ENCODE measurements at regions not wholly inside any gene's neighbourhood (a gene's known extent, or its start where the extent isn't known, plus 50 kb on each side); places are given as distances from the start of the nearest gene placed in this dataset.

DNA sequence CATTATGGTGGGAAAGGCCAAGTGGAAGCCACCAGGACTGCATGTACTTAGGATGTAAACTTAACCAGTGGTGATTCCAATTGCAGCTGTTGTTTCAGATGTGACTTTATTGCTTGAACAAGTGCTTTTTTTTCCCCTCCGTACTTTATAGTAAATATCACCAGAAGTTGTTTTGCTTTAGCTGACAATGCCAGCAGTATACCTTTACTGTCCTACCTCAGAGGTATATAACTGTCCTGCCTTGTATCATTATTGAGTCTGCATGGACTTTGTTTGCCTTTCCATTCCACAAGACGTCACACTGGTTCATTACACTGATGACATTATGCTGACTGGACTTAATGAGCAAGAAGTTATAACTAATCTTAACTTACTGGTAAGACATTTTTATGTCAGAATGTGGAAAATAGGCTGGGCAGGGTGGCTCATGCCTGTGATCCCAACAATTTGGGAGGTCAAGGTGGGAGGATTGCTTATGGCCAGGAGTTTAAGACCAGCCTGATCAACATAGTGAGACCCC is 77.1 kb upstream of the RAB18 start (continued):
- TF ChIP-seq, protein P1, sequence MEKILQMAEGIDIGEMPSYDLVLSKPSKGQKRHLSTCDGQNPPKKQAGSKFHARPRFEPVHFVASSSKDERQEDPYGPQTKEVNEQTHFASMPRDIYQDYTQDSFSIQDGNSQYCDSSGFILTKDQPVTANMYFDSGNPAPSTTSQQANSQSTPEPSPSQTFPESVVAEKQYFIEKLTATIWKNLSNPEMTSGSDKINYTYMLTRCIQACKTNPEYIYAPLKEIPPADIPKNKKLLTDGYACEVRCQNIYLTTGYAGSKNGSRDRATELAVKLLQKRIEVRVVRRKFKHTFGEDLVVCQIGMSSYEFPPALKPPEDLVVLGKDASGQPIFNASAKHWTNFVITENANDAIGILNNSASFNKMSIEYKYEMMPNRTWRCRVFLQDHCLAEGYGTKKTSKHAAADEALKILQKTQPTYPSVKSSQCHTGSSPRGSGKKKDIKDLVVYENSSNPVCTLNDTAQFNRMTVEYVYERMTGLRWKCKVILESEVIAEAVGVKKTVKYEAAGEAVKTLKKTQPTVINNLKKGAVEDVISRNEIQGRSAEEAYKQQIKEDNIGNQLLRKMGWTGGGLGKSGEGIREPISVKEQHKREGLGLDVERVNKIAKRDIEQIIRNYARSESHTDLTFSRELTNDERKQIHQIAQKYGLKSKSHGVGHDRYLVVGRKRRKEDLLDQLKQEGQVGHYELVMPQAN (conservative IDR thresholded peaks at IDR 0.05), result no peak
- TF ChIP-seq SMAD5 (IDR thresholded peaks at IDR 0.05; ENCODE audit: low read depth), result no peak
- TF ChIP-seq FOXM1 (IDR thresholded peaks at IDR 0.05; ENCODE audit: low read depth, low read length), result no peak
- no peak for TF ChIP-seq IKZF1 (conservative IDR thresholded peaks at IDR 0.05)

DNA sequence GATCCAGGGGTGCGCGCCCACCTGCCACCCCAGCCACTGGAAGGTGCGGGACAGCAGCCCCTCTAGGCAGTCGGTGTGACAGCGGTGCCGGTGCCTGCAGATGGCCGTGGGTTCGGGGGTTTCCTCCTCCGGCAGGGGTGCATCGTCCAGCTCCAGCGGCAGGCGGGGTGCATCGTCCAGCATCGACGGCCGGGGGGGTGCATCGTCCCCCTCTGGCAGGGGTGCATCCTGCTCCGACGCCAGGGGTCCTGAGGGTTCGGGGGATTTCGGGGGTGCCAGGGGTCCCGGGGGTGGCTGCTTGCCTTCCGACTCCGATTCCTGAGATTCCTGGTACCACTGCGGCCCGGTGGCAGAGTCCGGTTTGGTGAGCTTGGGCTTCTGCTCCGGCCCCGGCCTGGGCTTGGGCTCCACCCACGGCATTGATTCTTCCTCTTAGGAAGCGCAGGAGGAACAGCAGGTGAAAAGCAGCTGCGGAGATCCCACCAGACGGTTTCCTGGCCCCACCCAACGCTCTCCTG is 90.2 kb upstream of the RAB18 start:
- no peaks in the 10 kb centered on the region for H3K4me1 ChIP-seq (ENCODE audit: control insufficient read depth, insufficient read depth, low read length)
- H3K27me3 ChIP-seq (replicated peaks in 1 of 2; ENCODE audit: control insufficient read depth in 2 of 2, insufficient read depth in 2 of 2, low read length in 1 of 2), result no peaks in the 10 kb centered on the region
- no peaks in the 10 kb centered on the region for H3K36me3 ChIP-seq (ENCODE audit: control insufficient read depth in 2 of 2, insufficient read depth in 2 of 2, low read length in 1 of 2)
- H3K4me3 ChIP-seq, result no peak overlapping the region
- no peaks in the 10 kb centered on the region for H3K79me2 ChIP-seq (ENCODE audit: control insufficient read depth, insufficient read depth, low read length)
- no peak overlapping the region for H2AFZ ChIP-seq (ENCODE audit: control insufficient read depth, low read depth, low read length)
- H3K27ac ChIP-seq (ENCODE audit: control insufficient read depth, insufficient read depth), result no peak overlapping the region
- in situ Hi-C loops (cut with MboI) (no loop called here), intact Hi-C loops (cut with micrococcal nuclease; ENCODE audit: unreplicated experiment) (no loop called here)
- H3K9ac ChIP-seq (ENCODE audit: control insufficient read depth, insufficient read depth, low read length), result no peak overlapping the region
- H3K9me3 ChIP-seq (replicated peaks; ENCODE audit: control insufficient read depth, insufficient read depth, low read length), result no peaks in the 10 kb centered on the region
- FAIRE-seq (no peak), DNase-seq (ENCODE audit: low read depth, low spot score) (no peak), ATAC-seq (no peak)
- H3K4me2 ChIP-seq (ENCODE audit: control insufficient read depth, insufficient read depth), result no peak overlapping the region
- TF ChIP-seq NR2F1 (conservative IDR thresholded peaks at IDR 0.05), result no peak
- BruUV-seq (replicated peaks), result no TSS peak
- ChIA-PET CTCF (no interaction called here), POLR2A (no interaction called here), RAD21 (ENCODE audit: unreplicated experiment) (no interaction called here), SMC1A (ENCODE audit: uncharacterized antibody, unreplicated experiment) (no interaction called here)
- H4K20me1 ChIP-seq (ENCODE audit: control insufficient read depth, insufficient read depth), result no peaks in the 10 kb centered on the region
- WGBS (ENCODE audit: insufficient coverage, insufficient replicate concordance, low lambda C conversion rate, missing lambda C conversion rate), result 44% methylated on average over 22 of the region's 34 CpGs
